C4-2B (cell line): ENCODE measurements at regions not wholly inside any gene's neighbourhood (a gene's known extent, or its start where the extent isn't known, plus 50 kb on each side); places are given as distances from the start of the nearest gene placed in this dataset.

Source experiments
- CTCF ChIP-seq: fragments of 450-650 bp; conservative IDR thresholded peaks from 2 replicates; pipeline ENCODE4 v1.5.1; 2017; ENCODE audit warnings: mild to moderate bottlenecking
- ZFX ChIP-seq: fragments of 450-650 bp; IDR thresholded peaks from 2 replicates; pipeline ENCODE4 v1.6.1; 2017

GRCh38 chr14:30243805-30244204 is 315.2 kb upstream of the G2E3 start:
- TF ChIP-seq CTCF (no peak), ZFX (no peak)
